Lower leg skin (tissue), 4 donors: ENCODE measurements at regions not wholly inside any gene's neighbourhood (a gene's known extent, or its start where the extent isn't known, plus 50 kb on each side); places are given as distances from the start of the nearest gene placed in this dataset.

Source experiments
- DNase-seq, 2 donors: peaks; one replicate each; pipeline ENCODE4 v3.0.0-alpha.2; 2019; ENCODE audit warnings: low spot score in 2 of 2
- H3K4me3 ChIP-seq: fragments of 200-600 bp; sonication (generic); 2 replicates; pipeline ENCODE4 v1.5.1; 2017; ENCODE audit warnings: mild to moderate bottlenecking, low read depth; ENCODE audit not compliant: poor library complexity, severe bottlenecking
- POLR2A ChIP-seq, 2 donors: fragments of 450-650 bp; IDR thresholded peaks; one replicate each; pipeline ENCODE4 v1.6.1; 2016 to 2017; ENCODE audit warnings: antibody characterized with exemption in 2 of 2, mild to moderate bottlenecking in 1 of 2, moderate library complexity in 1 of 2
- WGBS, 2 donors: methylation state at CpG; one replicate each; pipeline ENCODE4 v1.1.5; 2018; 5-methylcytosine and 5-hydroxymethylcytosine counted together
- intact Hi-C: fragments of 100-400 bp; cut with DNase I; formaldehyde crosslinking; loops from one replicate; pipeline ENCODE4 v1.15.0; 2023; ENCODE audit warnings: low total_unique reads
- TF ChIP-seq, protein P1 (sequence below), 3 donors: fragments of 450-650 bp; IDR thresholded peaks; one replicate each; pipeline ENCODE4 v1.5.1; 2016; ENCODE audit warnings: antibody characterized with exemption in 3 of 3, mild to moderate bottlenecking in 3 of 3, moderate library complexity in 2 of 3

DNA sequence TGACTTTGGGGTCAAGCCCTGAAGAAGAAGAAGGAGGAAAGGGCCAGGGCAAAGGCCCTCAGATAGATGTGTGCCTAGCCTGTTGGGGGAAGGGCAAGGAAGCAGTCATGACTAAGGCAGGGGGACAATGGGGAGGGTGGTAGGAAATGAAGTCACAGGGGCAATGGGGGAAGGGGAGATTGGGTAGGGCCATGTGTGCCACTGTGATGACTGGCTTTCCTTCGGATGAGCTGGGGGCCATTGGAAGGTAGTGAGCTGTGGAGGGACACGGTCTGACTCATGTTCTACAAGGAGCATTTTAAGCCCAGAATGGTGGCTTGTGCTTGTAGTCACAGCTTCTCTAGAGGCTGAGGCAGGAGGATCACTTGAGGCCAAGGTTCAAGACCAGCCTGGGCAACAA lies 642.0 kb downstream of the MID1IP1 start:
- no peak for DNase-seq
- intact Hi-C loops, result no loop called here
- H3K4me3 ChIP-seq, result no peak overlapping the region
- TF ChIP-seq, protein P1, sequence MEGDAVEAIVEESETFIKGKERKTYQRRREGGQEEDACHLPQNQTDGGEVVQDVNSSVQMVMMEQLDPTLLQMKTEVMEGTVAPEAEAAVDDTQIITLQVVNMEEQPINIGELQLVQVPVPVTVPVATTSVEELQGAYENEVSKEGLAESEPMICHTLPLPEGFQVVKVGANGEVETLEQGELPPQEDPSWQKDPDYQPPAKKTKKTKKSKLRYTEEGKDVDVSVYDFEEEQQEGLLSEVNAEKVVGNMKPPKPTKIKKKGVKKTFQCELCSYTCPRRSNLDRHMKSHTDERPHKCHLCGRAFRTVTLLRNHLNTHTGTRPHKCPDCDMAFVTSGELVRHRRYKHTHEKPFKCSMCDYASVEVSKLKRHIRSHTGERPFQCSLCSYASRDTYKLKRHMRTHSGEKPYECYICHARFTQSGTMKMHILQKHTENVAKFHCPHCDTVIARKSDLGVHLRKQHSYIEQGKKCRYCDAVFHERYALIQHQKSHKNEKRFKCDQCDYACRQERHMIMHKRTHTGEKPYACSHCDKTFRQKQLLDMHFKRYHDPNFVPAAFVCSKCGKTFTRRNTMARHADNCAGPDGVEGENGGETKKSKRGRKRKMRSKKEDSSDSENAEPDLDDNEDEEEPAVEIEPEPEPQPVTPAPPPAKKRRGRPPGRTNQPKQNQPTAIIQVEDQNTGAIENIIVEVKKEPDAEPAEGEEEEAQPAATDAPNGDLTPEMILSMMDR (IDR thresholded peaks at IDR 0.05), result no peak
- 85 to 94% methylated on average over 2 of the region's 2 CpGs for WGBS, 2 donors

DNA sequence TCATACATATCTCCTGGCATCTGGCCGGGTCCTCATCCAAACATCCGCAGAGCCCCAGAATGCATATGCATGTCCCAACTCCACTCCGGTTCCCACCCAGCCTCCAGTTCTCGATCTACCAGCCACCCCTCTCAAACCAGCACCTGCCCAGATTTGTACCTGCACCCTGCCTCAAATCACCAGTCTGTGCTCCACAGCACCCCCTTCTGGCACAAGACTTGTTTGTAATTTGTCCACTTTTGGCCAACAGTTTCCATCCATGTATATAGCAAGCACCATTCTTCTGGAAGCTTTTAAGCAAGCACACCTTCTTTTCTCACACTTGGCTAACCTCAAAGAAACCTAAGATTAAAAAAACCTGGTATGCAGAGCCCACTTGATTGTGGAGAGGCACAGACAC lies 644.1 kb downstream of the MID1IP1 start:
- H3K4me3 ChIP-seq, result no peak overlapping the region
- intact Hi-C loops, result no loop called here
- no peak for TF ChIP-seq POLR2A (IDR thresholded peaks at IDR 0.05)
- TF ChIP-seq, protein P1 (IDR thresholded peaks at IDR 0.05), result no peak
- no peak for DNase-seq
- 43 to 68% methylated on average over 4 of the region's 4 CpGs for WGBS, 2 donors

DNA sequence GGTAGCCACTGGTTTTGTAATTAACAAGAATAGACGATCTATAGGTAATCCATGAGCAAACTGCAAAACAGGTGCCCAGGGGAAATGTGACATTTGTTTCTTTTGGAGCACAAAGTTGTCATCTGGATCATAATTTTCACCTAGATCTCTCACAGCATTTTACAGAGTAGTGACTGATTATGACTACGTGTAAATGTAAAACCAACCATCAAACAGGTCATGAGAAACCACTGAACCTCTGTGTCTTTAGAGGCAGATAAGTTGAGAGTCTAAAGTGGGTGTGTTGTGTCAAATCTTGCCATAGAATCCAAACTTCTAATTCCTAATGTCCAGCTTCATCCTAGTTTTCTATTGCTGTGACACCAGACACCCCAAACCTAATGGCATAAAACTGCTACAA lies 648.1 kb downstream of the MID1IP1 start:
- intact Hi-C loops, result no loop called here
- no peak overlapping the region for H3K4me3 ChIP-seq
- no peak for DNase-seq
- TF ChIP-seq, protein P1 (IDR thresholded peaks at IDR 0.05), result no peak
- TF ChIP-seq POLR2A (IDR thresholded peaks at IDR 0.05), result no peak
- 65 to 97% methylated on average over 2 of the region's 2 CpGs for WGBS, 2 donors

DNA sequence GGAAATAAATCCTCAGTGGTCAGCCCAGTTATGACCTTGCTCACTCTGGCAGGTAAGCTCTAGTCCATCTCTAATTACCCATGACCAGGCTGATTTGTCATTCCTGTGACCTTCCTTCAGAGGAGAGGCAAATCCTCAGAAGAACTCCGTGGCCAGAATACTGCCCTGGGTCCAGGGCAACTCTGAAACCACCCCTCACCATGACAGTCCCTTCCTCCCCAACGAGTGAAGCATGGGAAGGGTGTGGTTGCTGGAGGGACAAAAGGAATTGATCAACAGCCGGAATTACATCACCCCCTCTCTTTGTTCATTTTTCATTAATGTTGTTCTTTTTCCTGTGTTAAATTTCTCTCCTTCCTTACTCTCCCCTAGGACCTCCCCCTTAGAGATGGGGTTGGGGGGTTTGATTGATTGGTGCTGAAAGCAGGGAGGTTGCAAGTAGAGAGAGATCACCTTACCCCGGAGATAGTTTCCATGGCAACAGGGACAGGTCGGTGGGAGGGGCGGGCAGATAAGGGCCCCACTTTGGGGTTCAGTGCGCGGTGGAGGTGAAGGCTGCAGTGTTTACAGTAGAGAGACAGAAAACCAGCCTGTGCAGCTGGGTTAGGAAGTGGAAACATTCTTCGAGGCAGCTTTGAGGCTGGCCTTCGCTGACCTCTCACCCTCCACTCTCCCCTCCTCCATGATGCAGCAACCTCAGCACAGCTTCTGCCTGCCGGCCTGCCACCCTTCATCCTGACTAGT lies 647.4 kb downstream of the BCOR start:
- no peak overlapping the region for H3K4me3 ChIP-seq
- WGBS, 2 donors, result 63 to 64% methylated on average over 11 of the region's 11 CpGs
- no peak for DNase-seq
- TF ChIP-seq, protein P1 (IDR thresholded peaks at IDR 0.05), result no peak
- TF ChIP-seq POLR2A (IDR thresholded peaks at IDR 0.05), result no peak
- intact Hi-C loops, result no loop called here

DNA sequence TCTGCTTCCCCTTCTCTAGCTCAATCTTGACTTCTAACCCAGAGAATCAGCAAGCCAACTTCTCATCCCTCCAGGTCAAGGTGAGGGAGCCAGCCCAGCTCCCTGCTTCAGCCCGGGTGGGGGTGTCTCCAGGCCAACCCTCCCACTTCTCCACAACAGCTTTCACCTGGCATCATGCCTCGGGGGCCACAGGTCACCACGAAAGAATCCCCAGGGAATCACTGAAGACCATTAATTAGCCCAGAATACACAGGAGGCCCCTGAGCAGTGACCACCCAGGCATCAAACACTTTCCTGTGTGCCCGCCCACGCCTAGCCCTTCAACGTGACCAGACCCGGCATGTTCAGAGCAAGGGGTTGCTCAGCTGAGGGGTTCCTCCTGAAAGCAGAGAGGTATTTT lies 646.7 kb downstream of the BCOR start:
- no peak for TF ChIP-seq POLR2A (IDR thresholded peaks at IDR 0.05)
- TF ChIP-seq, protein P1 (IDR thresholded peaks at IDR 0.05), result no peak
- intact Hi-C loops, result no loop called here
- H3K4me3 ChIP-seq, result no peak overlapping the region
- no peak for DNase-seq
- WGBS, 2 donors, result 76 to 88% methylated on average over 7 of the region's 7 CpGs

DNA sequence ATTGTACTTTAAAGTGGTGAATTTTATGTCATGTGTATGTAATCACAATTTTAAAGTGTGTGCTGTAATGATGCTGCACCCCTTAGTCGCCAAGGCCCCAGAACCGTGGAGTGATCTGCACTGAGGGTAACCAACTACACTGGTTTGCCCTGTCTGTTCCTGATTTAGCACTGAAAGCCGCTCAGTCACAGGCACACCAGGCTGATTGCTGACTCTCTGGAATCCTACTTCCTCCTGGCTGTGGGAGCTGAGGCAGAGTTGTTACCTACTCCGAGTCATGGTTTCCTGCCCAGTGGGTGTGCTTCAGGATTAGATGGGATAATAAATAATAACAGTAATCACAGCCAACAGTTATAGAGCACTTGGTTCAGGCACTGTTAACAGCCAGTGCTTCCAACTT lies 645.4 kb downstream of the BCOR start:
- intact Hi-C loops, result no loop called here
- H3K4me3 ChIP-seq, result no peak overlapping the region
- no peak for TF ChIP-seq POLR2A (IDR thresholded peaks at IDR 0.05)
- TF ChIP-seq, protein P1 (IDR thresholded peaks at IDR 0.05), result no peak
- WGBS, 2 donors, result 66 to 78% methylated on average over 3 to 4 of the region's 4 CpGs
- DNase-seq, result no peak
